ENCODE measurements at regions not wholly inside any gene's neighbourhood (a gene's known extent, or its start where the extent isn't known, plus 50 kb on each side); places are given as distances from the start of the nearest gene placed in this dataset.

GRCh38 chr13:72198042-72198441 lies 331.0 kb upstream of the DACH1 start:
- no peak for TF ChIP-seq POLR2A (IDR thresholded peaks at IDR 0.05; ENCODE audit: extremely low read depth, insufficient read length)
- H3K4me3 ChIP-seq (ENCODE audit: low read depth, low read length), result no peak overlapping the region
- no peak for DNase-seq (ENCODE audit: low read depth)

GRCh38 chr13:72195044-72195704 lies 328.2 kb upstream of the DACH1 start:
- TF ChIP-seq POLR2A (IDR thresholded peaks at IDR 0.05; ENCODE audit: extremely low read depth, insufficient read length) (no peak), MYC (IDR thresholded peaks at IDR 0.05; ENCODE audit: low read depth, low read length) (no peak), MAX (IDR thresholded peaks at IDR 0.05; ENCODE audit: low read depth, low read length) (no peak)
- no peak for DNase-seq (ENCODE audit: low read depth)
- H3K4me3 ChIP-seq (ENCODE audit: low read depth, low read length), result no peak overlapping the region

GRCh38 chr13:72194523-72194922 lies 327.5 kb upstream of the DACH1 start:
- TF ChIP-seq MAX (IDR thresholded peaks at IDR 0.05; ENCODE audit: low read depth, low read length) (no peak), POLR2A (IDR thresholded peaks at IDR 0.05; ENCODE audit: extremely low read depth, insufficient read length) (no peak)
- DNase-seq (ENCODE audit: low read depth), result no peak
- H3K4me3 ChIP-seq (ENCODE audit: low read depth, low read length), result no peak overlapping the region

GRCh38 chr13:72186730-72187422 lies 319.9 kb upstream of the DACH1 start:
- DNase-seq (ENCODE audit: low read depth), result no peak
- TF ChIP-seq MYC (IDR thresholded peaks at IDR 0.05; ENCODE audit: low read depth, low read length) (no peak), CTCF (IDR thresholded peaks at IDR 0.05; ENCODE audit: low read depth, low read length) (no peak), POLR2A (IDR thresholded peaks at IDR 0.05; ENCODE audit: extremely low read depth, insufficient read length) (no peak), MAX (IDR thresholded peaks at IDR 0.05; ENCODE audit: low read depth, low read length) (no peak)
- H3K4me3 ChIP-seq (ENCODE audit: low read depth, low read length), result no peak overlapping the region

- TF ChIP-seq CTCF (IDR thresholded peaks at IDR 0.05; ENCODE audit: low read depth, low read length), result no peak
- no peak for TF ChIP-seq MAX (IDR thresholded peaks at IDR 0.05; ENCODE audit: low read depth, low read length)
- TF ChIP-seq POLR2A (IDR thresholded peaks at IDR 0.05; ENCODE audit: extremely low read depth, insufficient read length), result no peak
- TF ChIP-seq MYC (IDR thresholded peaks at IDR 0.05; ENCODE audit: low read depth, low read length), result no peak
- DNase-seq (ENCODE audit: low read depth), result no peak
- no peak overlapping the region for H3K4me3 ChIP-seq (ENCODE audit: low read depth, low read length)
These were observed 318.8 kb upstream of the DACH1 start for GRCh38 chr13:72185776-72186175.

- DNase-seq (ENCODE audit: low read depth), result no peak
- H3K4me3 ChIP-seq (ENCODE audit: low read depth, low read length), result no peak overlapping the region
- TF ChIP-seq POLR2A (IDR thresholded peaks at IDR 0.05; ENCODE audit: extremely low read depth, insufficient read length), result no peak
- no peak for TF ChIP-seq MYC (IDR thresholded peaks at IDR 0.05; ENCODE audit: low read depth, low read length)
- no peak for TF ChIP-seq CTCF (IDR thresholded peaks at IDR 0.05; ENCODE audit: low read depth, low read length)
- no peak for TF ChIP-seq MAX (IDR thresholded peaks at IDR 0.05; ENCODE audit: low read depth, low read length)
These were observed 314.7 kb upstream of the DACH1 start for GRCh38 chr13:72181661-72182060.

GRCh38 chr13:72180253-72180952 lies 313.4 kb upstream of the DACH1 start:
- TF ChIP-seq POLR2A (IDR thresholded peaks at IDR 0.05; ENCODE audit: extremely low read depth, insufficient read length) (no peak), CTCF (IDR thresholded peaks at IDR 0.05; ENCODE audit: low read depth, low read length) (no peak), MYC (IDR thresholded peaks at IDR 0.05; ENCODE audit: low read depth, low read length) (no peak), MAX (IDR thresholded peaks at IDR 0.05; ENCODE audit: low read depth, low read length) (no peak)
- H3K4me3 ChIP-seq (ENCODE audit: low read depth, low read length), result no peak overlapping the region
- no peak for DNase-seq (ENCODE audit: low read depth)
